K562 (cell line): ENCODE measurements at regions not wholly inside any gene's neighbourhood (a gene's known extent, or its start where the extent isn't known, plus 50 kb on each side); places are given as distances from the start of the nearest gene placed in this dataset.

Source experiments
- ATAC-seq: fragments of 200-7000 bp; cut with Tn5 transposase; 3 replicates; pipeline ENCODE4 v1.9.1; 2020; ENCODE audit warnings: moderate library complexity
- BruUV-seq: library from RNA; stranded (reverse); fragments of 400-500 nt; replicated peaks from 2 replicates; lab custom pipeline; 2021; lab: Mats Ljungman, UMichigan
- CTCF ChIA-PET: fragments of 300-600 bp; formaldehyde crosslinking; extraction: SDS; loops from one replicate; lab custom pipeline; 2021; ENCODE audit warnings: low intra/inter-chr PET ratio; lab: Yijun Ruan, JAX
- POLR2A ChIA-PET: fragments of 300-600, 350-650 bp; sonication (Branson Sonifier 250); formaldehyde crosslinking; extraction: SDS; loops from one replicate; lab custom pipeline; 2021; ENCODE audit warnings: antibody characterized with exemption, inconsistent platforms; lab: Yijun Ruan, JAX
- DNase-seq, 4 experiments: peaks; one replicate each; pipeline versions ENCODE4 v3.0.0 to v3.0.0-alpha.2; 2011 to 2018; ENCODE audit warnings: low spot score in 3 of 4, mixed read lengths in 3 of 4; ENCODE audit errors: extremely low read depth in 1 of 4
- FAIRE-seq: peaks from 2 replicates; lab custom pipeline; 2011; peaks lifted over from hg19 to GRCh38; lab: Jason Lieb, UNC
- H2AFZ ChIP-seq: 2 replicates; pipeline ENCODE4 v1.6.0; 2011; ENCODE audit warnings: low read depth, low read length, control low read depth, inconsistent platforms
- H3K27ac ChIP-seq: fragments of 200-600 bp; 3 replicates; pipeline ENCODE4 v1.8.0; 2011; ENCODE audit warnings: low read depth, mild to moderate bottlenecking, control low read depth, inconsistent platforms, low read length, moderate library complexity, mixed read lengths; ENCODE audit errors: extremely low read depth
- H3K27me3 ChIP-seq, 2 experiments: fragments of 300-600 bp in 1 of 2; 2 replicates in 1 of 2; 3 replicates in 1 of 2; pipeline versions ENCODE4 v1.6.0 to v1.8.0; 2011; ENCODE audit warnings: inconsistent platforms in 2 of 2, low read length in 2 of 2, mild to moderate bottlenecking in 1 of 2, mixed read lengths in 1 of 2, moderate library complexity in 1 of 2; ENCODE audit not compliant: control insufficient read depth in 2 of 2, insufficient read depth in 2 of 2
- H3K36me3 ChIP-seq: fragments of 300-600 bp; 3 replicates; pipeline ENCODE4 v1.8.0; 2011; ENCODE audit warnings: mild to moderate bottlenecking, low read length, inconsistent platforms; ENCODE audit not compliant: control insufficient read depth, insufficient read depth
- H3K4me1 ChIP-seq, 2 experiments: fragments of 200-600 bp in 1 of 2; replicated peaks in 1 of 2; 2 replicates in 1 of 2; 3 replicates in 1 of 2; pipeline versions ENCODE4 v1.5.1 to v1.8.0; 2011; ENCODE audit warnings: inconsistent platforms in 2 of 2, low read length in 2 of 2, mild to moderate bottlenecking in 1 of 2, mixed read lengths in 1 of 2, moderate library complexity in 1 of 2; ENCODE audit not compliant: control insufficient read depth in 2 of 2, insufficient read depth in 2 of 2
- H3K4me2 ChIP-seq: 2 replicates; pipeline ENCODE4 v1.6.1; 2011; ENCODE audit warnings: low read length, control low read depth, inconsistent platforms, mixed read lengths; ENCODE audit not compliant: insufficient read depth
- H3K4me3 ChIP-seq: fragments of 200-600 bp; sonication (generic), shearing (Covaris generic); 2 replicates; pipeline ENCODE4 v1.5.1; 2016; ENCODE audit warnings: control low read depth, inconsistent platforms
- H3K79me2 ChIP-seq: fragments of 200-600 bp; 3 replicates; pipeline ENCODE4 v1.8.0; 2011; ENCODE audit warnings: low read length, inconsistent platforms; ENCODE audit not compliant: control insufficient read depth, insufficient read depth
- H3K9ac ChIP-seq, 2 experiments: 2 replicates each; pipeline versions ENCODE4 v1.6.0 to v1.6.1; 2011; ENCODE audit warnings: low read depth in 2 of 2, low read length in 2 of 2, control low read depth in 1 of 2, inconsistent platforms in 1 of 2, mild to moderate bottlenecking in 1 of 2, mixed read lengths in 1 of 2; ENCODE audit not compliant: insufficient read depth in 1 of 2
- H3K9me1 ChIP-seq: one replicate; pipeline ENCODE4 v1.6.0; 2011; ENCODE audit warnings: inconsistent platforms, mild to moderate bottlenecking, low read length, moderate library complexity; ENCODE audit not compliant: control insufficient read depth, insufficient read depth
- H3K9me3 ChIP-seq: replicated peaks from 2 replicates; pipeline ENCODE4 v1.5.1; 2011; ENCODE audit warnings: low read depth, low read length, inconsistent platforms; ENCODE audit not compliant: control insufficient read depth, insufficient read depth
- H4K20me1 ChIP-seq: replicated peaks from 2 replicates; pipeline ENCODE4 v1.6.1; 2011; ENCODE audit warnings: low read length, inconsistent platforms, mixed read lengths; ENCODE audit not compliant: control insufficient read depth, insufficient read depth
- ARID1B ChIP-seq: fragments of 450-650 bp; IDR thresholded peaks from 2 replicates; pipeline ENCODE4 v1.6.1; 2016; ENCODE audit warnings: antibody characterized with exemption, mild to moderate bottlenecking, inconsistent platforms
- CEBPZ ChIP-seq: fragments of 150-350 bp; IDR thresholded peaks from 2 replicates; pipeline ENCODE4 v1.6.1; 2014; ENCODE audit warnings: low read depth, mild to moderate bottlenecking, low read length, borderline replicate concordance
- SMARCA5 ChIP-seq: fragments of 450-650 bp; IDR thresholded peaks from 2 replicates; pipeline ENCODE4 v1.6.1; 2016
- SMARCB1 ChIP-seq: IDR thresholded peaks from 2 replicates; pipeline ENCODE4 v1.6.1; 2011; ENCODE audit warnings: improper control_type of control experiment, low read depth; ENCODE audit not compliant: insufficient read length
- ZNF311 ChIP-seq: fragments of 250-450 bp; sonication (Bioruptor Pico); IDR thresholded peaks from 2 replicates; pipeline ENCODE4 v1.4.0; 2020; ENCODE audit warnings: mild to moderate bottlenecking, moderate library complexity
- ZNF785 ChIP-seq: fragments of 250-450 bp; sonication (Bioruptor Pico); IDR thresholded peaks from 2 replicates; pipeline ENCODE4 v1.4.0; 2020; ENCODE audit warnings: mild to moderate bottlenecking
- WGBS: fragments of 100-300 bp; shearing (Covaris generic); methylation state at CpG from one replicate; pipeline ENCODE4 v1.1.6; 2016; ENCODE audit warnings: low coverage, mixed read lengths; ENCODE audit not compliant: insufficient coverage; ENCODE audit errors: missing lambda C conversion rate; 5-methylcytosine and 5-hydroxymethylcytosine counted together
- in situ Hi-C: fragments of 300-500 bp; cut with MboI; formaldehyde crosslinking; loops from 4 replicates; pipeline ENCODE4 v1.15.0; 2018; ENCODE audit warnings: inconsistent platforms, mixed read lengths
- intact Hi-C: fragments of 100-400 bp; cut with micrococcal nuclease; formaldehyde crosslinking; loops from 2 replicates; pipeline ENCODE4 v1.14.2; 2022

DNA sequence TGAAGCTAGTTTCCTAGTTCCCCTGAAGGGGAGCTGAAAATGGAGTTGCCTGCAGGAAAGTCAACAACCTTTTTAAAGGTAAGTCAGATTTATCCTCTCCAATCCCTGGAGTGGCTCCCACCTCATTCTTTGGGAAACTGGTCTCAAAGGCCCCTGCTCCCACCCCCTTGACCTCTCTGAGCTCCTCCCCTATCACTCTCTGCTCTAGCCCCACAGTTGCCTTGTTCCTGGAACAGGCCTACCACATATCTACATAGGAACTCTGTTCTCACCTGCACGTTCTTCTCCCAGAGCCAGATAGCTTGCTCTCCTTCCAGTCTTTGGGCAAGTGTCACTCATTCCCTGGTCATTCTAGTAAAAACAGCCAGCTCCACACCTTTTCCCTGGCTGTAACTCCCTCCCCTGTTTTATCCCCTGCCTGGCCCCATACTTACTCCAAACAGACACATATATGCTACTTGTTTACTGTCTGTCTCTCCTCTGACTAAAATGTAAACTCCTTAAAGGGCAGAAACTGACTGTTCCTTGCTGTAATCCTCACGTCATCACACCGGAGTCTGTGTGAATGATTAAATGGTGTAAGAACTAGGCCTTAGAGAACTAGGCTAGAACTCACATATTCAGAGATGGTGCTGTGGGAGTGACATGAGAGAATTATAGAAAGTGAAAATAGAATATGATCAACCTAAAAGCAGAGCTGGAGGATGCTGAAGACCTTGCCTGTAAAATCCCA is 53.3 kb downstream of the TCF20 start:
- in situ Hi-C loops: no loop called here

More for the DNA sequence above, 53.3 kb downstream of the TCF20 start:
- Histone ChIP-seq H3K4me1 (peaks cover 0 to 1% of the 10 kb centered on the region in 2 experiments; a peak in 2 of 5 replicates), H3K4me3 (no peak overlapping the region), H3K36me3 (peaks cover 31% of the 10 kb centered on the region; the same call in 2 of the 3 replicates), H4K20me1 (0 out of 2 replicates have a peak, but pooled peaks cover 9% of the 10 kb centered on the region), H3K9ac (no peak overlapping the region), H3K4me2 (no peak overlapping the region), H3K9me3 (no peaks in the 10 kb centered on the region), H3K27me3 (no peaks in the 10 kb centered on the region), H3K79me2 (peaks cover 45% of the 10 kb centered on the region), H2AFZ (no peak overlapping the region), H3K27ac (no peak overlapping the region), H3K9me1 (no peaks in the 10 kb centered on the region)
- ChIA-PET CTCF (no interaction called here), POLR2A (interaction anchor here (1.2 to 1.8 kb wide), 3 partner anchors 9 to 21 kb away, joined by 3 to 7 read pairs (median 7); no protein-coding TSS in a partner anchor)
- intact Hi-C loops: no loop called here
- no peak for DNase-seq
- no TSS peak for BruUV-seq
- TF ChIP-seq SMARCB1 (no peak), CEBPZ (no peak), ZNF311 (no peak), SMARCA5 (no peak), ZNF785 (CRISPR knock-in tag) (no peak), ARID1B (no peak)
- FAIRE-seq: no peak
- 32% methylated on average over 3 of the region's 3 CpGs for WGBS
- ATAC-seq: no peak
